GM18520 (cell line): ENCODE measurements at regions not wholly inside any gene's neighbourhood (a gene's known extent, or its start where the extent isn't known, plus 50 kb on each side); places are given as distances from the start of the nearest gene placed in this dataset.
A peak's percentile ranks its signal among the peaks of the same experiment; 100 is the strongest.
"Not testable (repeated sequence)": the region's sequence is repeated elsewhere in the genome, so short reads cannot be mapped to it uniquely, and the experiment has no call there.

Experiments used
- ATAC-seq: cut with Tn5 transposase; IDR thresholded peaks from one replicate; pipeline ENCODE4 v1.9.1; 2021; ENCODE audit not compliant: unreplicated experiment

GRCh38 chr2:107093426-107093957 lies 207.5 kb upstream of the ST6GAL2 start:
- ATAC-seq: no peak

GRCh38 chr2:107094450-107094986 lies 208.6 kb upstream of the ST6GAL2 start:
- no peak for ATAC-seq

- ATAC-seq: no peak
Measured at GRCh38 chr2:107102176-107102575, 216.2 kb upstream of the ST6GAL2 start.

- no peak for ATAC-seq
Measured at GRCh38 chr2:107107351-107107750, 221.4 kb upstream of the ST6GAL2 start.

GRCh38 chr2:107108556-107108955 lies 222.6 kb upstream of the ST6GAL2 start:
- no peak for ATAC-seq

- ATAC-seq: peak; percentile 42
Measured at GRCh38 chr2:107111623-107112022, 225.7 kb upstream of the ST6GAL2 start.

GRCh38 chr2:107112561-107112960 lies 226.6 kb upstream of the ST6GAL2 start:
- no peak for ATAC-seq

- ATAC-seq: no peak
Measured at GRCh38 chr2:107128381-107128780, 242.4 kb upstream of the ST6GAL2 start.

- ATAC-seq: peak; percentile 93
Measured at GRCh38 chr2:107132070-107132469, 246.1 kb upstream of the ST6GAL2 start.

GRCh38 chr2:107132746-107133145 lies 246.8 kb upstream of the ST6GAL2 start:
- ATAC-seq: no peak

- no peak for ATAC-seq
Measured at GRCh38 chr2:107133412-107133811, 247.4 kb upstream of the ST6GAL2 start.

GRCh38 chr2:107136733-107137132 lies 250.8 kb upstream of the ST6GAL2 start:
- no peak for ATAC-seq

- no peak for ATAC-seq
Measured at GRCh38 chr2:107137706-107138105, 251.7 kb upstream of the ST6GAL2 start.

GRCh38 chr2:107146181-107146580 lies 260.2 kb upstream of the ST6GAL2 start:
- ATAC-seq: no peak

- ATAC-seq: not testable (repeated sequence)
Measured at GRCh38 chr2:107146645-107147044, 260.7 kb upstream of the ST6GAL2 start.

- ATAC-seq: no peak
Measured at GRCh38 chr2:107148055-107148454, 262.1 kb upstream of the ST6GAL2 start.

GRCh38 chr2:107148496-107148895 lies 262.5 kb upstream of the ST6GAL2 start:
- ATAC-seq: no peak

GRCh38 chr2:107160640-107161239 lies 274.8 kb upstream of the ST6GAL2 start:
- no peak for ATAC-seq

- no peak for ATAC-seq
Measured at GRCh38 chr2:107168141-107168540, 282.2 kb upstream of the ST6GAL2 start.

- ATAC-seq: no peak
Measured at GRCh38 chr2:107174171-107174570, 288.2 kb upstream of the ST6GAL2 start.

GRCh38 chr2:107182981-107183380 lies 297.0 kb upstream of the ST6GAL2 start:
- ATAC-seq: no peak

- ATAC-seq: no peak
Measured at GRCh38 chr2:107187870-107188269, 301.9 kb upstream of the ST6GAL2 start.

GRCh38 chr2:107195631-107196030 lies 309.7 kb upstream of the ST6GAL2 start:
- ATAC-seq: no peak
